ENCODE measurements at regions not wholly inside any gene's neighbourhood (a gene's known extent, or its start where the extent isn't known, plus 50 kb on each side); places are given as distances from the start of the nearest gene placed in this dataset.
A peak's percentile ranks its signal among the peaks of the same experiment; 100 is the strongest.

- H3K4me1 ChIP-seq: no peaks in the 10 kb centered on the region
- no peak overlapping the region for H3K27ac ChIP-seq
- no peak overlapping the region for H3K4me3 ChIP-seq
- no peak for TF ChIP-seq EP300 (IDR thresholded peaks at IDR 0.05)
- no peak for TF ChIP-seq CTCF (IDR thresholded peaks at IDR 0.05)
- DNase-seq (no peak), ATAC-seq (ENCODE audit: low FRiP score in 2 of 2) (no peak)
- H3K36me3 ChIP-seq: no peaks in the 10 kb centered on the region
- no peaks in the 10 kb centered on the region for H3K27me3 ChIP-seq
- H3K9me3 ChIP-seq: no peaks in the 10 kb centered on the region
- WGBS, 2 donors: 86 to 90% methylated on average over 3 of the region's 3 CpGs
These were observed 375.3 kb downstream of the DNAH5 start for GRCh38 chr5:13569090-13569715.

- Histone ChIP-seq H3K9me3 (no peaks in the 10 kb centered on the region), H3K4me1 (no peaks in the 10 kb centered on the region), H3K27ac (no peak overlapping the region), H3K27me3 (no peaks in the 10 kb centered on the region), H3K4me3 (no peak overlapping the region), H3K36me3 (no peaks in the 10 kb centered on the region)
- DNase-seq (no peak), ATAC-seq (ENCODE audit: low FRiP score in 2 of 2) (no peak)
- TF ChIP-seq CTCF (IDR thresholded peaks at IDR 0.05): no peak
- no peak for TF ChIP-seq EP300 (IDR thresholded peaks at IDR 0.05)
- TF ChIP-seq POLR2AphosphoS5 (IDR thresholded peaks at IDR 0.05): no peak
- no peak for TF ChIP-seq POLR2A (IDR thresholded peaks at IDR 0.05)
These were observed 376.7 kb downstream of the DNAH5 start for GRCh38 chr5:13567819-13568218.

GRCh38 chr5:13566871-13567339 lies 377.6 kb downstream of the DNAH5 start:
- no peaks in the 10 kb centered on the region for H3K27me3 ChIP-seq
- H3K27ac ChIP-seq: no peak overlapping the region
- H3K9me3 ChIP-seq: no peaks in the 10 kb centered on the region
- no peak for DNase-seq
- 59 to 74% methylated on average over 3 of the region's 3 CpGs for WGBS, 2 donors
- H3K4me1 ChIP-seq: no peaks in the 10 kb centered on the region
- TF ChIP-seq EP300 (IDR thresholded peaks at IDR 0.05) (no peak), CTCF (IDR thresholded peaks at IDR 0.05) (no peak), POLR2A (IDR thresholded peaks at IDR 0.05) (no peak), POLR2AphosphoS5 (IDR thresholded peaks at IDR 0.05) (no peak)
- H3K36me3 ChIP-seq: no peaks in the 10 kb centered on the region
- no peak for ATAC-seq (ENCODE audit: low FRiP score in 2 of 2)
- H3K4me3 ChIP-seq: no peak overlapping the region

GRCh38 chr5:13558408-13558807 lies 386.1 kb downstream of the DNAH5 start:
- ATAC-seq (ENCODE audit: low FRiP score in 2 of 2) (no peak), DNase-seq (no peak)
- Histone ChIP-seq H3K4me3 (no peak overlapping the region), H3K36me3 (no peaks in the 10 kb centered on the region), H3K4me1 (no peaks in the 10 kb centered on the region), H3K27ac (no peak overlapping the region), H3K9me3 (no peaks in the 10 kb centered on the region), H3K27me3 (no peaks in the 10 kb centered on the region)
- TF ChIP-seq POLR2A (IDR thresholded peaks at IDR 0.05): no peak
- WGBS, 2 donors: 85 to 89% methylated on average over 1 of the region's 1 CpG

GRCh38 chr5:13553896-13554295 lies 390.6 kb downstream of the DNAH5 start:
- Histone ChIP-seq H3K27me3 (no peaks in the 10 kb centered on the region), H3K27ac (no peak overlapping the region), H3K4me3 (no peak overlapping the region), H3K9me3 (no peaks in the 10 kb centered on the region), H3K36me3 (no peaks in the 10 kb centered on the region), H3K4me1 (no peaks in the 10 kb centered on the region)
- no peak for TF ChIP-seq CTCF (IDR thresholded peaks at IDR 0.05)
- 0 to 30% methylated on average over 1 to 4 of the region's 4 CpGs for WGBS, 2 donors
- peak in 1 of 2 donors; percentile 34 for ATAC-seq (ENCODE audit: low FRiP score in 2 of 2)
- DNase-seq: peak in 1 of 2 donors; percentile 69

Measured in upper lobe of left lung (tissue), 6 donors.